CD14-positive monocyte (primary cell): ENCODE measurements at regions not wholly inside any gene's neighbourhood (a gene's known extent, or its start where the extent isn't known, plus 50 kb on each side); places are given as distances from the start of the nearest gene placed in this dataset.

Experiments used
- DNase-seq, 3 donors: peaks; one replicate each; pipeline ENCODE4 v3.0.0-alpha.2; 2011 to 2022
- H2AFZ ChIP-seq: 2 replicates; pipeline ENCODE4 v1.6.0; 2012; ENCODE audit warnings: mild to moderate bottlenecking, low read depth, low read length, inconsistent platforms; ENCODE audit not compliant: insufficient read depth, poor library complexity, severe bottlenecking
- H3K27ac ChIP-seq, 2 donors: 1 replicate in 1 of 2; 2 replicates in 1 of 2; pipeline ENCODE4 v1.5.1; 2012 to 2013; ENCODE audit warnings: low read length in 2 of 2, control low read depth in 1 of 2, inconsistent platforms in 1 of 2, low read depth in 1 of 2, mild to moderate bottlenecking in 1 of 2
- H3K27me3 ChIP-seq, 2 donors: one replicate each; pipeline versions ENCODE4 v1.6.0 to v1.6.1; 2011 to 2013; ENCODE audit warnings: low read length in 2 of 2; ENCODE audit not compliant: control insufficient read depth in 2 of 2, insufficient read depth in 2 of 2
- H3K36me3 ChIP-seq, 2 donors: replicated peaks in 1 of 2; 1 replicate in 1 of 2; 2 replicates in 1 of 2; pipeline versions ENCODE4 v1.5.1 to v1.6.1; 2012 to 2013; ENCODE audit warnings: low read length in 2 of 2, control low read depth in 1 of 2, inconsistent platforms in 1 of 2, mild to moderate bottlenecking in 1 of 2; ENCODE audit not compliant: insufficient read depth in 2 of 2, control insufficient read depth in 1 of 2
- H3K4me1 ChIP-seq, 2 donors: 1 replicate in 1 of 2; 2 replicates in 1 of 2; pipeline versions ENCODE4 v1.5.1 to v1.6.1; 2012 to 2013; ENCODE audit warnings: low read length in 2 of 2, control low read depth in 1 of 2, inconsistent platforms in 1 of 2, mild to moderate bottlenecking in 1 of 2, moderate library complexity in 1 of 2; ENCODE audit not compliant: insufficient read depth in 2 of 2, control insufficient read depth in 1 of 2
- H3K4me2 ChIP-seq: replicated peaks from 2 replicates; pipeline ENCODE3; 2012; ENCODE audit warnings: low read length, moderate library complexity, mild to moderate bottlenecking; ENCODE audit not compliant: poor library complexity, severe bottlenecking; ENCODE audit errors: extremely low read depth
- H3K4me3 ChIP-seq, 3 experiments: fragments of 200-600 bp in 1 of 3; sonication (generic) in 1 of 3; replicated peaks in 1 of 3; 1 replicate in 2 of 3; 2 replicates in 1 of 3; pipeline ENCODE4 v1.5.1; 2011 to 2013; ENCODE audit warnings: low read length in 3 of 3, mild to moderate bottlenecking in 3 of 3, control low read depth in 2 of 3, low read depth in 2 of 3, inconsistent platforms in 1 of 3, moderate library complexity in 1 of 3
- H3K79me2 ChIP-seq: 2 replicates; pipeline ENCODE4 v1.6.0; 2012; ENCODE audit warnings: mild to moderate bottlenecking, control low read depth, inconsistent platforms, low read length, moderate library complexity; ENCODE audit not compliant: insufficient read depth
- H3K9ac ChIP-seq: 2 replicates; pipeline ENCODE4 v1.6.0; 2017; ENCODE audit warnings: low read length, mild to moderate bottlenecking; ENCODE audit not compliant: insufficient read depth, poor library complexity, severe bottlenecking
- H3K9me3 ChIP-seq, 2 donors: replicated peaks in 1 of 2; 1 replicate in 1 of 2; 2 replicates in 1 of 2; pipeline versions ENCODE4 v1.5.1 to v1.6.1; 2012 to 2013; ENCODE audit warnings: low read length in 2 of 2, control low read depth in 1 of 2; ENCODE audit not compliant: control insufficient read depth in 1 of 2, insufficient read depth in 1 of 2
- H4K20me1 ChIP-seq: 2 replicates; pipeline ENCODE4 v1.6.0; 2012; ENCODE audit warnings: mild to moderate bottlenecking, low read length, control low read depth, moderate library complexity; ENCODE audit not compliant: insufficient read depth
- H3K27ac Mint-ChIP-seq, 7 donors: one replicate each; pipeline ENCODE4 v1.8.0; 2020; ENCODE audit warnings: mild to moderate bottlenecking in 7 of 7, mixed read lengths in 7 of 7, moderate library complexity in 6 of 7, inconsistent platforms in 2 of 7
- H3K27me3 Mint-ChIP-seq, 3 donors: one replicate each; pipeline ENCODE4 v1.8.0; 2021 to 2022; ENCODE audit warnings: low read depth in 3 of 3, mild to moderate bottlenecking in 3 of 3, mixed read lengths in 3 of 3, moderate library complexity in 3 of 3, inconsistent platforms in 1 of 3
- H3K36me3 Mint-ChIP-seq, 2 donors: one replicate each; pipeline ENCODE4 v1.8.0; 2020; ENCODE audit warnings: mixed read lengths in 2 of 2, inconsistent platforms in 1 of 2, mild to moderate bottlenecking in 1 of 2
- H3K4me1 Mint-ChIP-seq: one replicate; pipeline ENCODE4 v1.8.0; 2020; ENCODE audit warnings: mild to moderate bottlenecking, mixed read lengths
- H3K4me3 Mint-ChIP-seq, 2 donors: one replicate each; pipeline ENCODE4 v1.8.0; 2020; ENCODE audit warnings: mild to moderate bottlenecking in 2 of 2, mixed read lengths in 2 of 2, moderate library complexity in 1 of 2
- H3K9me3 Mint-ChIP-seq, 7 donors: one replicate each; pipeline ENCODE4 v1.8.0; 2020 to 2022; ENCODE audit warnings: mixed read lengths in 7 of 7, mild to moderate bottlenecking in 6 of 7, moderate library complexity in 6 of 7, inconsistent platforms in 2 of 7
- CTCF ChIP-seq: fragments of 200-600 bp; IDR thresholded peaks from one replicate; pipeline ENCODE4 v1.8.0; 2022; ENCODE audit warnings: antibody characterized with exemption, mild to moderate bottlenecking
- WGBS: methylation state at CpG from one replicate; pipeline ENCODE4 v1.1.5; 2013; ENCODE audit warnings: missing lambda C conversion rate; ENCODE audit not compliant: insufficient coverage; 5-methylcytosine and 5-hydroxymethylcytosine counted together
- intact Hi-C, 2 donors: fragments of 100-400 bp; cut with micrococcal nuclease; formaldehyde crosslinking; loops; one replicate each; pipeline versions ENCODE4 v1.15.0 to v1.15.1; 2023

DNA sequence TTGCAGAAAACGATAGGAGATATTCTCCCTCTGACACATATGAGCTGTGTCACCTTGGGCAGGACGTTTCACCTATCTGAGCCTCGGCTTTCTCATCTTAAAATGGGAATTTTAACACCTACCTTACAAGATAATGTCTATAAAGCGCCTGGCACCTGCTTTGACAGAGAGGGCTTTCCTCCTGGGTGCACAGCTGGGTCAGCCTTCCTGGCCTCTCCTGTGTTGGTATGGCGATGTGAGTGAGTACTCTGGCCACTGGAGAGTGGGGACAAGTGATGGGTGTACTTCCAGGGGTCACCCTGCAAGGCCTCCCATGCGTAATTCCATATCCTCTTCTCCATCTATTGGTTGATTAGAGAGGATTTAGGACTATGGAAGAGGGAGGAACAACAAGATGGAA is 113.1 kb upstream of the SMIM23 start:
- Histone ChIP-seq H4K20me1 (no peaks in the 10 kb centered on the region), H3K9me3 (no peaks in the 10 kb centered on the region), H3K36me3 (no peaks in the 10 kb centered on the region), H3K27ac (no peak overlapping the region), H3K4me3 (no peak overlapping the region), H2AFZ (no peak overlapping the region), H3K79me2 (no peaks in the 10 kb centered on the region), H3K9ac (no peak overlapping the region), H3K4me2 (no peak overlapping the region), H3K27me3 (no peaks in the 10 kb centered on the region), H3K4me1 (peaks cover 14% of the 10 kb centered on the region in 2 donors)
- peaks cover 13% of the 10 kb centered on the region for H3K4me1 Mint-ChIP-seq
- no peak for DNase-seq
- H3K4me3 Mint-ChIP-seq, result no peak overlapping the region
- intact Hi-C loops, result no loop called here
- 100% methylated on average over 1 of the region's 6 CpGs for WGBS
- H3K9me3 Mint-ChIP-seq, result peaks cover 0 to 6% (median 0%) of the 10 kb centered on the region in 7 donors
- TF ChIP-seq CTCF, result no peak
- no peak overlapping the region for H3K27ac Mint-ChIP-seq
- H3K27me3 Mint-ChIP-seq, result peaks cover 0 to 5% (median 3%) of the 10 kb centered on the region in 3 donors
- H3K36me3 Mint-ChIP-seq, result no peaks in the 10 kb centered on the region

- peaks cover 0 to 6% (median 0%) of the 10 kb centered on the region in 7 donors for H3K9me3 Mint-ChIP-seq
- no peaks in the 10 kb centered on the region for H3K36me3 ChIP-seq
- peaks cover 14% of the 10 kb centered on the region in 2 donors for H3K4me1 ChIP-seq
- H3K4me3 ChIP-seq, result no peak overlapping the region
- DNase-seq, result no peak
- H3K27ac ChIP-seq, result no peak overlapping the region
- WGBS, result no CpG with 5 or more reads among the region's 1 CpG
- H3K9me3 ChIP-seq, result no peaks in the 10 kb centered on the region
- no peaks in the 10 kb centered on the region for H4K20me1 ChIP-seq
- H3K4me1 Mint-ChIP-seq, result peaks cover 13% of the 10 kb centered on the region
- no peak overlapping the region for H2AFZ ChIP-seq
- no peak overlapping the region for H3K4me2 ChIP-seq
- H3K27me3 Mint-ChIP-seq, result peaks cover 0 to 5% (median 5%) of the 10 kb centered on the region in 3 donors
- intact Hi-C loops, result no loop called here
- H3K79me2 ChIP-seq, result no peaks in the 10 kb centered on the region
- H3K27me3 ChIP-seq, result no peaks in the 10 kb centered on the region
- H3K27ac Mint-ChIP-seq, result no peak overlapping the region
- H3K4me3 Mint-ChIP-seq, result no peak overlapping the region
- H3K9ac ChIP-seq, result no peak overlapping the region
- no peak for TF ChIP-seq CTCF
- no peaks in the 10 kb centered on the region for H3K36me3 Mint-ChIP-seq
Observed at GRCh38 chr5:171673328-171673727, 112.3 kb upstream of the SMIM23 start.
